EH (cell line): ENCODE measurements at regions not wholly inside any gene's neighbourhood (a gene's known extent, or its start where the extent isn't known, plus 50 kb on each side); places are given as distances from the start of the nearest gene placed in this dataset.
"Not testable (repeated sequence)": the region's sequence is repeated elsewhere in the genome, so short reads cannot be mapped to it uniquely, and the experiment has no call there.

Experiments used
- DNase-seq: peaks from one replicate; pipeline ENCODE4 v3.0.0-alpha.2; 2015; ENCODE audit warnings: low read depth

GRCh38 chr6:26175033-26175427 lies 87.8 kb downstream of the HFE start:
- no peak for DNase-seq

GRCh38 chr6:26175428-26176181 lies 88.4 kb downstream of the HFE start:
- DNase-seq: peak; percentile 72

GRCh38 chr6:26179675-26180074 lies 92.4 kb downstream of the HFE start:
- no peak for DNase-seq

- no peak for DNase-seq
Measured at GRCh38 chr6:26180346-26180745, 93.1 kb downstream of the HFE start.

- DNase-seq: no peak
Measured at GRCh38 chr6:26183237-26183580, 96.0 kb downstream of the HFE start.

GRCh38 chr6:26183581-26184366 lies 96.5 kb downstream of the HFE start:
- peak; percentile 94 for DNase-seq

GRCh38 chr6:26184367-26184891 lies 97.2 kb downstream of the HFE start:
- DNase-seq: no peak

GRCh38 chr6:26185004-26185403 lies 97.8 kb downstream of the HFE start:
- no peak for DNase-seq

- DNase-seq: no peak
Measured at GRCh38 chr6:26185802-26186201, 98.6 kb downstream of the HFE start.

GRCh38 chr6:26186652-26187051 lies 99.4 kb downstream of the HFE start:
- DNase-seq: no peak

- no peak for DNase-seq
Measured at GRCh38 chr6:26187292-26187691, 100.1 kb downstream of the HFE start.

- DNase-seq: peak; percentile 59
Measured at GRCh38 chr6:26187981-26188635, 100.9 kb downstream of the HFE start.

- DNase-seq: not testable (repeated sequence)
Measured at GRCh38 chr6:26191512-26191911, 104.3 kb downstream of the HFE start.

GRCh38 chr6:26193467-26194328 lies 106.5 kb downstream of the HFE start:
- DNase-seq: no peak

GRCh38 chr6:26194329-26194701 lies 107.1 kb downstream of the HFE start:
- no peak for DNase-seq

- peak; percentile 16 for DNase-seq
Measured at GRCh38 chr6:26194816-26195375, 107.7 kb downstream of the HFE start.

- peak; percentile 97 for DNase-seq
Measured at GRCh38 chr6:26195376-26195923, 108.2 kb downstream of the HFE start.

- DNase-seq: peak; percentile 43
Measured at GRCh38 chr6:26195924-26196845, 109.0 kb downstream of the HFE start.

- peak; percentile 95 for DNase-seq
Measured at GRCh38 chr6:26196846-26197635, 109.8 kb downstream of the HFE start.
